ENCODE measurements at regions not wholly inside any gene's neighbourhood (a gene's known extent, or its start where the extent isn't known, plus 50 kb on each side); places are given as distances from the start of the nearest gene placed in this dataset.

GRCh38 chr12:97038834-97039233 is 131.8 kb downstream of the NEDD1 start:
- Mint-ChIP-seq H3K4me3 (ENCODE audit: unreplicated experiment) (no peak overlapping the region), H3K27me3 (ENCODE audit: low read depth) (no peaks in the 10 kb centered on the region), H3K4me1 (ENCODE audit: low read depth) (peaks cover 4% of the 10 kb centered on the region), H3K9me3 (ENCODE audit: low read depth) (peaks cover 3% of the 10 kb centered on the region), H3K27ac (ENCODE audit: unreplicated experiment) (no peak overlapping the region), H3K36me3 (ENCODE audit: low read depth) (no peaks in the 10 kb centered on the region)
- TF ChIP-seq, protein P1, sequence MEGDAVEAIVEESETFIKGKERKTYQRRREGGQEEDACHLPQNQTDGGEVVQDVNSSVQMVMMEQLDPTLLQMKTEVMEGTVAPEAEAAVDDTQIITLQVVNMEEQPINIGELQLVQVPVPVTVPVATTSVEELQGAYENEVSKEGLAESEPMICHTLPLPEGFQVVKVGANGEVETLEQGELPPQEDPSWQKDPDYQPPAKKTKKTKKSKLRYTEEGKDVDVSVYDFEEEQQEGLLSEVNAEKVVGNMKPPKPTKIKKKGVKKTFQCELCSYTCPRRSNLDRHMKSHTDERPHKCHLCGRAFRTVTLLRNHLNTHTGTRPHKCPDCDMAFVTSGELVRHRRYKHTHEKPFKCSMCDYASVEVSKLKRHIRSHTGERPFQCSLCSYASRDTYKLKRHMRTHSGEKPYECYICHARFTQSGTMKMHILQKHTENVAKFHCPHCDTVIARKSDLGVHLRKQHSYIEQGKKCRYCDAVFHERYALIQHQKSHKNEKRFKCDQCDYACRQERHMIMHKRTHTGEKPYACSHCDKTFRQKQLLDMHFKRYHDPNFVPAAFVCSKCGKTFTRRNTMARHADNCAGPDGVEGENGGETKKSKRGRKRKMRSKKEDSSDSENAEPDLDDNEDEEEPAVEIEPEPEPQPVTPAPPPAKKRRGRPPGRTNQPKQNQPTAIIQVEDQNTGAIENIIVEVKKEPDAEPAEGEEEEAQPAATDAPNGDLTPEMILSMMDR (IDR thresholded peaks at IDR 0.05), result no peak
- DNase-seq (ENCODE audit: low spot score), result no peak

- no peaks in the 10 kb centered on the region for H3K4me1 Mint-ChIP-seq (ENCODE audit: low read depth)
- H3K9me3 Mint-ChIP-seq (ENCODE audit: low read depth), result peaks cover 3% of the 10 kb centered on the region
- H3K36me3 Mint-ChIP-seq (ENCODE audit: low read depth), result no peaks in the 10 kb centered on the region
- H3K27me3 Mint-ChIP-seq (ENCODE audit: low read depth), result peaks cover 11% of the 10 kb centered on the region
- TF ChIP-seq, protein P1 (IDR thresholded peaks at IDR 0.05), result no peak
- no peak overlapping the region for H3K4me3 Mint-ChIP-seq (ENCODE audit: unreplicated experiment)
- DNase-seq (ENCODE audit: low spot score), result no peak
- H3K27ac Mint-ChIP-seq (ENCODE audit: unreplicated experiment), result no peak overlapping the region
Measured at GRCh38 chr12:97046901-97047300, 139.8 kb downstream of the NEDD1 start.

DNA sequence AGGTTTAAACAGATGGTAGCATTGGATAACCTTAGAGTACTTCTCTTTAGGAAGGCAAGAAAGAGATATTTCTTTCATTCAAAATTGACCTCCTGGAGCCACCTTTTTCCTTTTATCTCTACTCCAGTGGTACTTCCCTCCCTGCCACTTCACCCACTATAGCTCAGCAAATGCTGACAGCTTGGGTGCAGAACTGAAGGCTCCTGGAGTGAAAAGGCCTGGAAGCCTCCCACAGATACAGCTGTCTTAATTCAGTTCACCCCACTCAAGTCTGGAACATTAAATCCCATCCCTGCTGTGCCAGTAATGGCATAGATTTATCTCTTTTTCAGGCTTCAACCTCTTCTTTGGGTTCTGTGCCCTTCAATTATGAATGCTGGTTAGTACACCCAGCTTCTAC is 140.3 kb downstream of the NEDD1 start:
- Mint-ChIP-seq H3K4me3 (ENCODE audit: unreplicated experiment) (no peak overlapping the region), H3K27ac (ENCODE audit: unreplicated experiment) (no peak overlapping the region), H3K27me3 (ENCODE audit: low read depth) (peaks cover 11% of the 10 kb centered on the region), H3K4me1 (ENCODE audit: low read depth) (no peaks in the 10 kb centered on the region), H3K9me3 (ENCODE audit: low read depth) (peaks cover 3% of the 10 kb centered on the region), H3K36me3 (ENCODE audit: low read depth) (no peaks in the 10 kb centered on the region)
- DNase-seq (ENCODE audit: low spot score), result no peak
- TF ChIP-seq, protein P1 (IDR thresholded peaks at IDR 0.05), result no peak

DNA sequence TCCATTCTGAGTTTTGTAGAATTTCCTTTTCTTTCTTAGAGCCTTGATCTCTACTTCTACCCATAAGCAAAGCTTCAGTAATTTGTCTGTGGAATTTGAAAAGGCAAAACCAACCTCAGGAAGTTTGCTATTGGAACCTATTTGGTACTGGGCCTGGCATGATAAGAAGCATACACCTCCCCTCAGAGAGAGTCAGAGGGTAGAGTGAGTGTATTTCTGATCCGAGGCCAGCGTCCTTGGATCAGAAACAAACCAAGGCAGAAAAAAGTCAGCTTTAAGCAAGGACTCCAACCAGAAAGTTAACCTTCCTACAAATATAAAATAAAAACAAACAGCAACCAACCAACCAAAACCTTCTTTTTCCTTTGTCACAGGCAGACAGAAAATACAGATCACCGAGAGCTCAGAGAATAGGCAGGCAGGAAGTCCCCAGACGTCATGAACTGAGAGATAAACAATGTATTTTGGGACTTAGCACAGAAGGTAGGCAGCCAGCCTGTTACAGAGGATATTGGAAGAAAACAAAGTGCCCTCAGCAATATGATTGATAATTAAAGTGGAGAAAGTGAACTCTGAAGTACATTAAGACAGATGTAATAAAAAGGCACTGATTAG is 141.5 kb downstream of the NEDD1 start:
- H3K4me3 Mint-ChIP-seq (ENCODE audit: unreplicated experiment), result no peak overlapping the region
- H3K27ac Mint-ChIP-seq (ENCODE audit: unreplicated experiment), result no peak overlapping the region
- H3K27me3 Mint-ChIP-seq (ENCODE audit: low read depth), result peaks cover 13% of the 10 kb centered on the region
- no peaks in the 10 kb centered on the region for H3K36me3 Mint-ChIP-seq (ENCODE audit: low read depth)
- TF ChIP-seq, protein P1 (IDR thresholded peaks at IDR 0.05), result no peak
- H3K4me1 Mint-ChIP-seq (ENCODE audit: low read depth), result no peaks in the 10 kb centered on the region
- no peaks in the 10 kb centered on the region for H3K9me3 Mint-ChIP-seq (ENCODE audit: low read depth)
- no peak for DNase-seq (ENCODE audit: low spot score)

DNA sequence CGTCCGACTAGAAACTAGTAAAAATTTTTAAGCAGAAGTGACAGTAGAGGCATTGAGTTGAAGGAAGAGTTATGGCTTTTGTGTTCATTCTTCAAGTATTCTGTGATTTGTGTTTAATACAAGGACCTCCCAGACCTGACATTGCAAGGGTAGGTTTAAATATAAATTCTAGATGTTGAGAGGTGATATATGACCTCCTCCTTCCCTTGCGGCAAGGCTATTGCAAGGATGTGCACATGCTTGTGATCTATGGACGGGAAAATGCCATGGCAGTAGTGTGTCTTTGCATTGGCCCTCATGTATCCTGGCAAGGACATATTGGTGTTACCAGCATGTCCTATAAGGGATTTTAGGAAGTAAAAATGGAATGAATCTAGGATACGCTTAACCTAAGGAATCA is 143.5 kb downstream of the NEDD1 start:
- DNase-seq (ENCODE audit: low spot score), result no peak
- no peaks in the 10 kb centered on the region for H3K9me3 Mint-ChIP-seq (ENCODE audit: low read depth)
- no peaks in the 10 kb centered on the region for H3K36me3 Mint-ChIP-seq (ENCODE audit: low read depth)
- no peak overlapping the region for H3K4me3 Mint-ChIP-seq (ENCODE audit: unreplicated experiment)
- H3K4me1 Mint-ChIP-seq (ENCODE audit: low read depth), result no peaks in the 10 kb centered on the region
- H3K27me3 Mint-ChIP-seq (ENCODE audit: low read depth), result peaks cover 9% of the 10 kb centered on the region
- TF ChIP-seq, protein P1 (IDR thresholded peaks at IDR 0.05), result no peak
- H3K27ac Mint-ChIP-seq (ENCODE audit: unreplicated experiment), result no peak overlapping the region

Measured in chondrocyte (in vitro differentiated cells).